ENCODE measurements at regions not wholly inside any gene's neighbourhood (a gene's known extent, or its start where the extent isn't known, plus 50 kb on each side); places are given as distances from the start of the nearest gene placed in this dataset.

- WGBS: 81% methylated on average over 3 of the region's 3 CpGs
- DNase-seq (ENCODE audit: extremely low spot score): no peak
- Histone ChIP-seq H3K27ac (ENCODE audit: low read depth) (no peak overlapping the region), H3K36me3 (ENCODE audit: insufficient read depth) (no peaks in the 10 kb centered on the region), H3K4me1 (ENCODE audit: insufficient read depth) (no peaks in the 10 kb centered on the region), H3K4me3 (ENCODE audit: low read depth, low read length) (no peak overlapping the region)
Measured at GRCh38 chr20:23190557-23190956, 104.4 kb upstream of the CD93 start.

- H3K4me3 ChIP-seq (ENCODE audit: low read depth, low read length): no peak overlapping the region
- no peak overlapping the region for H3K27ac ChIP-seq (ENCODE audit: low read depth)
- WGBS: 83% methylated on average over 9 of the region's 9 CpGs
- no peaks in the 10 kb centered on the region for H3K36me3 ChIP-seq (ENCODE audit: insufficient read depth)
- no peak for DNase-seq (ENCODE audit: extremely low spot score)
- H3K4me1 ChIP-seq (ENCODE audit: insufficient read depth): no peaks in the 10 kb centered on the region
Measured at GRCh38 chr20:23189854-23190253, 103.7 kb upstream of the CD93 start.

GRCh38 chr20:23189341-23189740 lies 103.2 kb upstream of the CD93 start:
- H3K27ac ChIP-seq (ENCODE audit: low read depth): no peak overlapping the region
- H3K36me3 ChIP-seq (ENCODE audit: insufficient read depth): no peaks in the 10 kb centered on the region
- 84% methylated on average over 11 of the region's 11 CpGs for WGBS
- DNase-seq (ENCODE audit: extremely low spot score): no peak
- H3K4me3 ChIP-seq (ENCODE audit: low read depth, low read length): no peak overlapping the region
- H3K4me1 ChIP-seq (ENCODE audit: insufficient read depth): no peaks in the 10 kb centered on the region

DNA sequence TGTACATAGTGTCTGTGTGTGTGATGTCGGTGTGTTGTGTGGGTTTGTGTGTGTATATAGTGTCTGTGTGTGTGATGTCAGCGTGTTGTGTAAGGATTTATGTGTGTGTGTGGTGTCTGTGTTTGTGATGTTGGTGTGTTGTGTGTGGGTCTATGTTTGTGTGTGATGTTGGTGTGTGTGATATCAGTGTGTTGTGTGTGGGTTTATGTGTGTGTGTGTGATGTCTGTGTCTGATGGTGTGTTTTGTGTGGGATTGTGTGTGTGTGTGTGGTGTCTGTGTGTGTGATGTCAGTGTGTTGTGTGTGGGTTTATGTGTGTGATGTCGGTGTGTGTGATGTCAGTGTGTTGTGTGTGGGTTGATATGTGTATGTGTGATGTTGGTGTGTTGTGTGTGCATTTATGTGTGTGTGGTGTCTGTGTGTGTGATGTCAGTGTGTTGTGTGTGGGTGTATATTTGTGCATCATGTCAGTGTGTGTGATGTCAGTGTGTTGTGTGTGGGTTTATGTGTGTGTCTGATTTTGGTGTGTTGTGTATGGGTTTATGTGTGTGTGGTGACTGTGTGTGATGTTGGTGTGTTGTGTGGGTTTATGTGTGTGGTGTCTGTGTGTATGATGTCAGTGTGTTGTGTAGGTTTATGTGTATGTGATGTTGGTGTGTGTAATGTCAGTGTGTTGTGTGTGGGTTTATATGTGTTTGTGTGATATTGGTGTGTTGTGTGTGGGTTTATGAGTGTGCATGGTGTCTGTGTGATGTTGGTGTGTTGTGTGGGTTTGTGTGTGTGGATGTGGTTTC lies 102.4 kb upstream of the CD93 start:
- Histone ChIP-seq H3K4me1 (ENCODE audit: insufficient read depth) (no peaks in the 10 kb centered on the region), H3K36me3 (ENCODE audit: insufficient read depth) (no peaks in the 10 kb centered on the region), H3K4me3 (ENCODE audit: low read depth, low read length) (no peak overlapping the region), H3K27ac (ENCODE audit: low read depth) (no peak overlapping the region)
- WGBS: 96% methylated on average over 3 of the region's 3 CpGs
- no peak for DNase-seq (ENCODE audit: extremely low spot score)

DNA sequence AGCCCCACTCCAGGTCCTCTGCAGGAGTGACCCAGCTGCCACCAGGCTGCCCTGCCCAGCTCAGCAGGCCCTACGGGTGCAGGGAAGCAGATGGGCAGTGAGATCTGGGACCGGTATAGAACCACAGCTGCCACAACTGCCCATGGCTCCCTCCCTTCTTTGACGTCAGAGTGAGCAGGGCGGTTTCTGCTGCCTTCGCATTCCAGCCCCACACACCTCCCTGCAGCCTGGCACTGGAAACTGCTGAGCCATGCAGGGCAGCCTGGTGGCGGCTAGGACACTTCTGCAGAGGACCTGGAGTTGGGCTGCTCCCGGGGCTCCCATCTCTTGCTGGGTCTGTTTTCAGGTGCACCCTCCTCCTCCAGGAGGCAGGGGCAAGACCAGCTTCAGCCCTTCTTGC lies 101.6 kb upstream of the CD93 start:
- 62% methylated on average over 7 of the region's 7 CpGs for WGBS
- DNase-seq (ENCODE audit: extremely low spot score): no peak
- H3K27ac ChIP-seq (ENCODE audit: low read depth): no peak overlapping the region
- H3K4me1 ChIP-seq (ENCODE audit: insufficient read depth): no peaks in the 10 kb centered on the region
- no peak overlapping the region for H3K4me3 ChIP-seq (ENCODE audit: low read depth, low read length)
- no peaks in the 10 kb centered on the region for H3K36me3 ChIP-seq (ENCODE audit: insufficient read depth)

GRCh38 chr20:23186808-23187207 lies 100.7 kb upstream of the CD93 start:
- no peaks in the 10 kb centered on the region for H3K4me1 ChIP-seq (ENCODE audit: insufficient read depth)
- 88% methylated on average over 5 of the region's 5 CpGs for WGBS
- DNase-seq (ENCODE audit: extremely low spot score): no peak
- no peaks in the 10 kb centered on the region for H3K36me3 ChIP-seq (ENCODE audit: insufficient read depth)
- no peak overlapping the region for H3K4me3 ChIP-seq (ENCODE audit: low read depth, low read length)
- no peak overlapping the region for H3K27ac ChIP-seq (ENCODE audit: low read depth)

DNA sequence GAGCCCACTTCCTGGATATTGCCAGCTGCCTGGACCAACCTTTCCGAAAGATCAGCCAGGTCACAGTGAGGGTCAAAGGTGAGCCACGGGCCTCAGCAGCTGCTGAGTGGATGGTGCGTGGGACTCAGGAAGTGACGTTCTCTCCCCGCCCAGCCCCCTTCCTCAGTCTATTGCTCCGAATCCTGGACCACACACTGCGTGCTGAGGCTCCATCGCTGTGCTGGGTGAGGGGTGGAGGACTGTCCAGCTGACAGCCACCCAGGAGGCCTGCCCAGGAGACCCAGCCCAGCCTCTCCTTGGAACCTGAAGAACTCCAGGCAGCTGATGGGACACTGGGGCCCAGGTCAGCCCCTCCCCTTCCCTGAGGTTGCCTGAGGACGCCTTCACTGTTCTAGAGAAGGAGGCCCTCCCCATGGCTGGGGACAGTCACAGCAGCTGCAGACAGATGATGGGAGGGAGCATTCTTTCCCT lies 94.4 kb upstream of the CD93 start:
- no peaks in the 10 kb centered on the region for H3K4me1 ChIP-seq (ENCODE audit: insufficient read depth)
- no peaks in the 10 kb centered on the region for H3K36me3 ChIP-seq (ENCODE audit: insufficient read depth)
- no peak overlapping the region for H3K27ac ChIP-seq (ENCODE audit: low read depth)
- 65% methylated on average over 9 of the region's 9 CpGs for WGBS
- DNase-seq (ENCODE audit: extremely low spot score): no peak
- no peak overlapping the region for H3K4me3 ChIP-seq (ENCODE audit: low read depth, low read length)

DNA sequence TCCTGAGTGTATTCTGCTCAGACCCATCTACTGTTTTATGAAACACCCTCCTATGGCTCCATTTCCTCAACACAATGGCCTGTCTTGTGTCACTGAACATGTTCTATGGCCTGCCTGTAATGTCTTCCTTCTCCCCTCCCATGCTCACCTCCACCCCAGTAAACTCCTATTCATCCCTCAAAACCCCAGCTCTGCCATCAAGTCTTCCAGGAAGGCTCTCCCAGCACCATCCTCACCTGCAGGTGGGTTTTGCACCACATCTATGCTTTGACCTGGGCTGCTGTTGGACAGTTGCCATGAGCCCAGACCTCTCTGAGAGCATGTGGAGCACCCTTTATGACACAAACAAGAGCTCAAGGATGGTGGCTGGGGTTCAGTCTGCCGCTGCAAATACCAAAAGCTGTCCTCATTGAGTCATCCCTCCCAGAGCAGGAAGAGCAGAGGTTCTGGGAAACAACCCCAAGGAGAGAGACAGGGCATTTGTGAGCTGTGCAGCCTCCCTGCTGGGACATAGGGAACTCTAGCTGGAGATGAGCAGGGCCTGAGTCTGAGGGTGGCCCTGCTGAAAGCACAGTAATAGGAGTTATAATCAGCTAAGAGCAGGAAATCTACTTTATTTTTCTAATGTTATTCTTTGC lies 93.8 kb upstream of the CD93 start:
- no peak overlapping the region for H3K27ac ChIP-seq (ENCODE audit: low read depth)
- 78% methylated on average over 1 of the region's 1 CpG for WGBS
- DNase-seq (ENCODE audit: extremely low spot score): no peak
- H3K36me3 ChIP-seq (ENCODE audit: insufficient read depth): no peaks in the 10 kb centered on the region
- no peaks in the 10 kb centered on the region for H3K4me1 ChIP-seq (ENCODE audit: insufficient read depth)
- H3K4me3 ChIP-seq (ENCODE audit: low read depth, low read length): no peak overlapping the region

DNA sequence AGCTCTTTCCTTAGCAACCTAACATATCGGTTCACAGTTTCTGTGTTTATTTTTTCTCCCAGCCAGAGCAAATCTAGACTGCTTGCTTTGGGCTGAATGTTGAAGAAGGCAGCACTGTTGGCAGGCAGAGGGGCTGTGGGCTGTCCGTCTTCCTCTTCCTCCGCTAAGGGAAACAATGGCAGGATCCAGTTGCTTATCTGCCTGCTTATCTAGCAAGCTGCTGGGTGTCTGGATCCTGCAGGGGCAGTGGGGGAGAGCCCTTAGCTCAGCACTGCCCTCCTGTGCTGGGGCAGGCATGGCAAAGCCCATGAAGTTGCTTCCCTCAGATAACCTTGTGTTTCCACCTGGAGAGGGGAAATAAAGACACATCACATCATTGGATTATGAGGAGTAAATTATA lies 92.7 kb upstream of the CD93 start:
- Histone ChIP-seq H3K36me3 (ENCODE audit: insufficient read depth) (no peaks in the 10 kb centered on the region), H3K4me3 (ENCODE audit: low read depth, low read length) (no peak overlapping the region), H3K4me1 (ENCODE audit: insufficient read depth) (no peaks in the 10 kb centered on the region), H3K27ac (ENCODE audit: low read depth) (no peak overlapping the region)
- DNase-seq (ENCODE audit: extremely low spot score): no peak
- WGBS: 13% methylated on average over 3 of the region's 3 CpGs

GRCh38 chr20:23174821-23175220 lies 88.7 kb upstream of the CD93 start:
- WGBS: 96% methylated on average over 3 of the region's 3 CpGs
- no peak for DNase-seq (ENCODE audit: extremely low spot score)
- no peaks in the 10 kb centered on the region for H3K4me1 ChIP-seq (ENCODE audit: insufficient read depth)
- H3K36me3 ChIP-seq (ENCODE audit: insufficient read depth): no peaks in the 10 kb centered on the region
- no peak overlapping the region for H3K27ac ChIP-seq (ENCODE audit: low read depth)
- H3K4me3 ChIP-seq (ENCODE audit: low read depth, low read length): no peak overlapping the region

DNA sequence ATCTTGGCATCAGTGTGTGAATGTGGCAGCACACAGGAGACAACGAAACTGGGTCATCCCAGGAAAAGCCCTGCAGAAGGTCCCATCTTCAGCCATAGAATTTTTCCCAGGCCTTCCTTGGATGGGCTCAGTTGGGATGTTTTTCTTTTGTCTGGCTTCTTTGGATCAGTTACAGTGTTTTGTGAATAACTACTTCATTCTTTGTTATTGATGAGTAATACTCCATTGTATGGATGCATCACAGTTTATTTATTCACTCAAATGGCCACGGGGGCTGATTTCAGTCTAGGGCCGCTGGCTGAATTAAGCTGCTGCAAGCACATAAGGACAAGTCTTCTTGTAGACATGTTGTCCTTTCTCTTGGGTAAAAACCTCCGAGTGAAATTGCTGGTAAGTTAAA lies 81.3 kb upstream of the CD93 start:
- H3K27ac ChIP-seq (ENCODE audit: low read depth): no peak overlapping the region
- no peaks in the 10 kb centered on the region for H3K4me1 ChIP-seq (ENCODE audit: insufficient read depth)
- no peaks in the 10 kb centered on the region for H3K36me3 ChIP-seq (ENCODE audit: insufficient read depth)
- DNase-seq (ENCODE audit: extremely low spot score): no peak
- WGBS: 91% methylated on average over 4 of the region's 4 CpGs
- H3K4me3 ChIP-seq (ENCODE audit: low read depth, low read length): no peak overlapping the region

DNA sequence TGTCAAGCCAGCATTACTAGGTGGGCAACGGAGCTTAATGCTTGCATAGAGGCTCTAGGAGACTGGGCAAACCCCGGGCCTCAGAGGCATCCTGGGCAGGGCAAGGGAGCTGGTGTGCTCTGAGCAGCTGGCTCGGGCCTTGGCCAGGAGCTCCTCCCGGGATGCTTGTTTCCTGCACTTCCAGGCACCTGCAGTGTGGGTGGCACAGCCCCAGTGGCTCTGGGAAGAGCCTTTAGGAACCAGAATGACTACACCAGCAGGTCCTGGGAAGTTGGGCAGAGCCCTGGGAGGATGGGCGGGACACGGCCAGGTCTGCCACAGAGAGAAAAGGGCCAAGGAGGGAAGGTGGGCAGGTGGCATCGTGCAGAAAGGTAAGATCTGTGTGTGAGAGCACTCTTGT lies 80.4 kb upstream of the CD93 start:
- no peaks in the 10 kb centered on the region for H3K36me3 ChIP-seq (ENCODE audit: insufficient read depth)
- no peak overlapping the region for H3K27ac ChIP-seq (ENCODE audit: low read depth)
- WGBS: 94% methylated on average over 7 of the region's 7 CpGs
- H3K4me1 ChIP-seq (ENCODE audit: insufficient read depth): no peaks in the 10 kb centered on the region
- H3K4me3 ChIP-seq (ENCODE audit: low read depth, low read length): no peak overlapping the region
- no peak for DNase-seq (ENCODE audit: extremely low spot score)

DNA sequence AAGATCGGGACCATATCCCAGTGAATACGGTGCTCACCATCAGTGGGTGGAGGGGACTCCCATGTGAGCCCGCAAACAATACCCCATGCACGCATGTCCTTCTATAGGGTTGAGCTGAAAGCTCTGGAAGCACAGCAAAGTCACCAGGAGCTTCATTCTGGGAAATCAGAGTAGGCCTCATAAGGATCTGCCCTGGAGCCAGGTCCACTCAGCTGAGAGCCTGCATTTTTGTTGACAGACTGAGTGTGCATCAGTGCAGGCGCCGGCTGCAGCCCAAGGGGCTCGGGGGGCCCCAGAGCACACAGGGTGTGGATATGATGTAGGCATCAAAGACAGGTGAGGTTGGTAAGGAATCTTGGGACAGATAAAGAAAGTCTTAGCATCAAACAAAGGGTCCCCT lies 79.8 kb upstream of the CD93 start:
- Histone ChIP-seq H3K36me3 (ENCODE audit: insufficient read depth) (no peaks in the 10 kb centered on the region), H3K4me1 (ENCODE audit: insufficient read depth) (no peaks in the 10 kb centered on the region), H3K4me3 (ENCODE audit: low read depth, low read length) (no peak overlapping the region), H3K27ac (ENCODE audit: low read depth) (no peak overlapping the region)
- 97% methylated on average over 7 of the region's 7 CpGs for WGBS
- no peak for DNase-seq (ENCODE audit: extremely low spot score)

DNA sequence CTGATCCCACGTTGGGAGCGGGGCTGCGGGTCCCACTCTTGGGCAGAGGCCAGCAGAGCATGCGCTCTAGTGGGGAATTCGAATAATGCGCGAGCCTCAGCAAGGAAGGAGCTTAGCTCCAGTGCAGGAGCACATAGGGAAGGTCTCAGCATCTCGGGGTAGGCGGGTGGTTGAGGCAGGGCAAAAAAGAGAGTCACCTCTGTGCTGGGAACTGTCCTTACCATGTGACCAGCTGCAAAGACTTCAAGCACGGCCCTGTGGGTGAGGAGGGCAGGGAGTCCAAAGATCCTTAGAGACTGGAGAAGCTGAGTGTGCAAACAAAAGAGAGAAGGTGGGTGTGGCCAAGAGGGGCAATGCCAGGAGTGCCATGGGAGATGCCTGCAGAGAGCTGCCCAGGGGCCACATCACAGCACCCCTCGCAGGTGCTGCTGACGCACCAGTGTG lies 79.2 kb upstream of the CD93 start:
- Histone ChIP-seq H3K4me1 (ENCODE audit: insufficient read depth) (no peaks in the 10 kb centered on the region), H3K4me3 (ENCODE audit: low read depth, low read length) (no peak overlapping the region), H3K27ac (ENCODE audit: low read depth) (no peak overlapping the region), H3K36me3 (ENCODE audit: insufficient read depth) (no peaks in the 10 kb centered on the region)
- no peak for DNase-seq (ENCODE audit: extremely low spot score)
- 75% methylated on average over 12 of the region's 12 CpGs for WGBS

All from urinary bladder (tissue), 3 donors.